Gastroesophageal sphincter (tissue), 3 donors: ENCODE measurements at regions not wholly inside any gene's neighbourhood (a gene's known extent, or its start where the extent isn't known, plus 50 kb on each side); places are given as distances from the start of the nearest gene placed in this dataset.

ENCODE experiments used
- CTCF ChIP-seq, 4 experiments: fragments of 200-600 bp in 2 of 4; fragments of 450-650 bp in 2 of 4; sonication (generic) in 1 of 4; IDR thresholded peaks; one replicate each; pipeline ENCODE4 v1.5.1; 2017 to 2019; ENCODE audit warnings: antibody characterized with exemption in 4 of 4, mild to moderate bottlenecking in 2 of 4, moderate library complexity in 2 of 4
- EP300 ChIP-seq: sonication (generic); formaldehyde crosslinking; IDR thresholded peaks from one replicate; pipeline ENCODE4 v1.6.1; 2017; ENCODE audit warnings: antibody characterized with exemption, mild to moderate bottlenecking
- POLR2A ChIP-seq, 2 donors: fragments of 450-650 bp; IDR thresholded peaks; one replicate each; pipeline ENCODE4 v1.6.1; 2017; ENCODE audit warnings: antibody characterized with exemption in 2 of 2, mild to moderate bottlenecking in 2 of 2, moderate library complexity in 1 of 2
- POLR2AphosphoS5 ChIP-seq: sonication (generic); formaldehyde crosslinking; IDR thresholded peaks from one replicate; pipeline ENCODE4 v1.6.1; 2017; ENCODE audit warnings: antibody characterized with exemption

GRCh38 chr6:167705211-167705750 is 121.4 kb upstream of the AFDN start:
- TF ChIP-seq EP300, result no peak
- TF ChIP-seq CTCF (IDR thresholded peaks at IDR 0.05), result no peak
- TF ChIP-seq POLR2A (IDR thresholded peaks at IDR 0.05), result no peak
- no peak for TF ChIP-seq POLR2AphosphoS5
